SK-N-SH treated with all-trans-retinoic acid at 6 μM for 48 hours (cell line): ENCODE measurements at regions not wholly inside any gene's neighbourhood (a gene's known extent, or its start where the extent isn't known, plus 50 kb on each side); places are given as distances from the start of the nearest gene placed in this dataset.

ENCODE experiments used
- OSR1 ChIP-seq: fragments of 250-450 bp; sonication (Bioruptor Pico); IDR thresholded peaks from 2 replicates; pipeline ENCODE4 v1.8.0; 2022; ENCODE audit warnings: moderate library complexity, mild to moderate bottlenecking, inconsistent platforms
- ZNF8 ChIP-seq: fragments of 450-650 bp; formaldehyde crosslinking; IDR thresholded peaks from 2 replicates; pipeline ENCODE4 v1.5.0; 2020; ENCODE audit warnings: mild to moderate bottlenecking, moderate library complexity

DNA sequence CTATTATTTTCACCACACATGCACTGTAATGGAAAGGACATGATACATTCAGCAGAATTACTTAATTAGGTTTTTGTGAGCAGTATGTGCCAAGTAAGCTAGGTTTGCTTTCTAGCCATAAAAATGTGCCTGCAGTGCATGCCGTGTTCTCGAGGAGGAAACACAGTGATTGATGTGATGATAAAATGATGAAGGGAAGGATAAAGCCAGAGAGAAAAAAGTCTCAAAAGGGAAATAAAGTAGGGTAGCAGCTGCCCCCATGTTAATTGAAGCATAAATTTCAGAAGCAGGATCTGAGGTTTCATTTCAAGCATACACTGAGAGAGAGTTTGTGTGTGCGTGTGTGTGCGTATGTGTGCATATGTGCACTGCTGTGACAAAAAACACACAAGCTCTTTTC lies 714.2 kb upstream of the C9orf72 start:
- TF ChIP-seq OSR1 (CRISPR knock-in tag), result no peak
- TF ChIP-seq ZNF8 (CRISPR knock-in tag), result no peak
